ENCODE measurements at regions not wholly inside any gene's neighbourhood (a gene's known extent, or its start where the extent isn't known, plus 50 kb on each side); places are given as distances from the start of the nearest gene placed in this dataset.
"Not testable (repeated sequence)": the region's sequence is repeated elsewhere in the genome, so short reads cannot be mapped to it uniquely, and the experiment has no call there.

DNA sequence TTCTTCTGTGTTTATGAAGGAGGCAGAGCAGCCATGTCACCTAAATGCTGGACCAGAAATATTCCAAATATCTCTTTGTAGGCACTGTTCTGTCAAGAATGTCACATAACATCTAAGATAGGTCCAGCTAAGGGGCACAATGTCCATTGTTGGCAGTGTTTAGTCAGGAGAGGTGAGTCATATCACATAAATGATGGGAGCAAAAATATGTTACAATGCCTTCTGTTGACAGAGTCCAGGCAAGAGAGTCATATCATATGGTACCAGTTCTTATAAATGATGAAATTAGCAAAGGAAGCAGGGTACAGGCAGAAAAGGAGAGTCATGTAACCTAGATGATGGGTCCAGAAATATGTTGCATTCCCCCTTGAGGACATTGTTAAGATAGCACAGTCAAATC lies 904.4 kb upstream of the AMELY start:
- DNase-seq (ENCODE audit: extremely low spot score, insufficient read length, low read depth) (no peak), FAIRE-seq (no peak)

GRCh38 chrY:7815285-7815684 lies 903.7 kb upstream of the AMELY start:
- no peak for DNase-seq (ENCODE audit: extremely low spot score, insufficient read length, low read depth)
- FAIRE-seq: no peak

GRCh38 chrY:7814361-7814760 lies 902.8 kb upstream of the AMELY start:
- DNase-seq (ENCODE audit: extremely low spot score, insufficient read length, low read depth) (no peak), FAIRE-seq (no peak)

GRCh38 chrY:7810359-7810758 lies 898.8 kb upstream of the AMELY start:
- FAIRE-seq (no peak), DNase-seq (ENCODE audit: extremely low spot score, insufficient read length, low read depth) (no peak)

GRCh38 chrY:7807516-7807870 lies 895.9 kb upstream of the AMELY start:
- DNase-seq (ENCODE audit: extremely low spot score, insufficient read length, low read depth): no peak
- no peak for FAIRE-seq

GRCh38 chrY:7806592-7807515 lies 895.3 kb upstream of the AMELY start:
- FAIRE-seq (no peak), DNase-seq (ENCODE audit: extremely low spot score, insufficient read length, low read depth) (no peak)

GRCh38 chrY:7805624-7806023 lies 894.1 kb upstream of the AMELY start:
- DNase-seq (ENCODE audit: extremely low spot score, insufficient read length, low read depth): no peak
- no peak for FAIRE-seq

- no peak for DNase-seq (ENCODE audit: extremely low spot score, insufficient read length, low read depth)
- FAIRE-seq: no peak
Observed at GRCh38 chrY:7803737-7804136, 892.2 kb upstream of the AMELY start.

DNA sequence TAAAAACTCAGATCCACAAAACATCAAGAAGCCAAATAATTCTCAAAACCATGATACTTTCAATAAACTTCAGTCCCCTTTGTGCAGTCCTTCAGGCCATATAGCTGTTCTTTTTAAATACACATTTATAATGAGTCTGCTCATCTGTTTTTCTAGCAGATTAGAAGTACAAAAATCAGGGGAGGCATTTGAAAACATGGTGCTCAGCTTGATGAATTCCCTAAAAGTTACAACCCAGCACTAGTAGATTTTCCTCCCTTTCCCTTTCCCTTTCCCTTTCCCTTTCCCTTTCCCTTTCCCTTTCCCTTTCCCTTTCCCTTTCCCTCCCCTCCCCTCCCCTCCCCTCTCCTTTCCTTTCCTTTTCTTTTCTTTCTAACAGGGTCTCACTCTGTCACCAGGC lies 884.6 kb upstream of the AMELY start:
- DNase-seq (ENCODE audit: extremely low spot score, insufficient read length, low read depth): no peak
- FAIRE-seq: no peak

DNA sequence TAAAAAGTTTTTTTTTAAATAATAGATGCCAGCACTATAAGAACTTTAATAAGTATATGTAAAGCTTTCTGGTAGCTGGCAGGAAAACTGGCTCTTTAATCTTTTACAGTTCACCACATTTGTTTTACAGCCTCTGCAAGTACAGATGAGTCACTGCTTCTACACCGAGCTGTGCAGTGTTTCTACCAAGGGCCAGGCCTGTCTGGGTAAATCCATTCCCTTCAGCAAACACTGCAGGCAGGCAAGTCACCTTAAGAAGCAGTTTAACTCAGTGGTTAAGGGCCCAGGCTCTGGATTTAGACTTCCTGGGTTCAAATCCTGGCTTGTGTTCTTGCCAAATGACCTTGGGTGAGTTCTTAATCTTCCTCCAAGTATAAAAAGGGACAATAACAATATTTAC lies 882.9 kb upstream of the AMELY start:
- FAIRE-seq: no peak
- DNase-seq (ENCODE audit: extremely low spot score, insufficient read length, low read depth): no peak

DNA sequence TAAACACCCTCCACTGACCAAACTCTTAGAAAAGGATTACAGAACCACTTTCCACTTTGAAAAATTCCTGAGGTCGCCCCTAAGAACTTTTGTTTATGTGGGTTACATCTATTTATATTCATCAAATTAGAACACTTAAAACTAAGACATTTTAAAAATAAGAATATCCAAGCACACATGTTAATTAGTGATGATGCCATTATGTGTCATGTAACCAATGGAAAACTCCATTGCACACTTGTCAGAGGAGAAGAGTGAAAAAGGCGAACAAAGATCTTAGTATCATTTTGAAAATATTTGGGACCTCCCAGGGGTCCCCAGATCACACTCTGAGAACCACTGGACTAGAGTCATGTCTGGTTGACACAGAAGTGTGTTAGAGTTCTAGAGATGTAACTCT lies 882.4 kb upstream of the AMELY start:
- FAIRE-seq (no peak), DNase-seq (ENCODE audit: extremely low spot score, insufficient read length, low read depth) (no peak)

DNA sequence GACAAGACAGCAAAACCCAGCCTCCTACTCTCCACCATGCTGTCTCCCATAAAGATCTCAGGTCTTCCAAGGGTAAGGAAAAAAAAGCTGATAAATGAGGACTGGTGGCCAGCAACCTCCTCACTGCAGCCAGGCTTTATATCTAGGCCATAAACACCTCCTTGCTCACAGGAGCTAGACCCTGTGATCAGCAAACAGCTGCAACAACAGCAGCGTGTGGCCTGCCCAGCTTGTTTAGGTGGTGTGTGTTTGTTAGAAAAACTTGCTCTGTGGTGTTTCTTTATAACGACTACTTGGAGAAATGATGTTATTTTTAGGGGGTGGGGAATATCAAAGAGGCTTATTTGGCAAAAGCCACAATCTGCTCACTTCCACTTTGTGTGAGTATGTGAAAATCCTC lies 880.9 kb upstream of the AMELY start:
- no peak for DNase-seq (ENCODE audit: extremely low spot score, insufficient read length, low read depth)
- FAIRE-seq: no peak

GRCh38 chrY:7781501-7781900 lies 869.9 kb upstream of the AMELY start:
- DNase-seq (ENCODE audit: extremely low spot score, insufficient read length, low read depth): no peak
- FAIRE-seq: no peak

- FAIRE-seq; DNase-seq (ENCODE audit: extremely low spot score, insufficient read length, low read depth): not testable (repeated sequence)
Observed at GRCh38 chrY:7775436-7775835, 863.9 kb upstream of the AMELY start.

DNA sequence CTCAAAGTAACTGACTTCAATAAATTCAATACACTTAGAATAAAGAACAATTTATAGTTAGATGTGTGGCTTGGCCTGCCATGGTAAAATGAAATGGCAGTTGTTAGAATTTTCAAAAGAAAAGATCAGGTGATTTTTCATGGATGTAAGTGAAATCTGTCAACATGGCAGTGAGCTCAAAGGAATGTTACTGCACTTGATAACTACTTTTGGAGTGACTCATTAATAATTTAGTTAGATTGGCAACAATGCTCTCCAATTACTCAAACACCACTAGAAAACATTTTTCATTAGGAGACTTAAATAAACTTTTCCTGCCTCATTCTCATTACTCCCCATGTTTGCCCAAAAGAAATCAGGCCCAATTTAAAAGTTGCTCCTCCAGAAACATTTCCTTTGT lies 860.2 kb upstream of the AMELY start:
- DNase-seq (ENCODE audit: extremely low spot score, insufficient read length, low read depth): no peak
- peak; percentile 21 for FAIRE-seq

DNA sequence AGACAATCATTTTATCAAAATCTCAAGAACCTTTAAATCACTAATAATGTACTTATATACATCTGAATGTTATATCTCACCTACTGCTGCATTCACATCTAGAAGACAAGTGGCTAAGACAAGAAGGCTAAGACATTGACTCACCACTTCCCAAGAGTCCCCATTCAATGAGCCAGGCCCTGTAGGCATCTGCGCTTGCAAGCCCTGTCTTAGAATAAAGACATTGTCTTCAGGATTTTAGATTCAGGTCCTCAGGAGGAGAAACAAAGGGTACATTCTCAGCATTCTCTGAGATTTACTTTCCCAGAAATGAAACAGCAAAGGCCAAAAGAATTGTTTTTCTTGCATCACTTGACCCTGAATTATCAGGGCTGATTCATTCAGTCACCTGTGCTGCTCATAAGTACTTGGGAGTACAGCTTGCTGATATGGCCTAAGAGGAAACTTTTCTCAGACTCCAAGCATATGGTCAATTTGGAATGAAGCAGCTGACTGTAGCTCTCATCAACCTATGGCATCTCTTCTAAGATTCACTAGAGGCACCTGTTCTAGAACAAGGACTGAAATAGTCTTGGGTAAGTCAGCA lies 858.3 kb upstream of the AMELY start:
- DNase-seq (ENCODE audit: extremely low spot score, insufficient read length, low read depth) (no peak), FAIRE-seq (no peak)

GRCh38 chrY:7768901-7769300 lies 857.3 kb upstream of the AMELY start:
- FAIRE-seq: no peak
- DNase-seq (ENCODE audit: extremely low spot score, insufficient read length, low read depth): no peak

- DNase-seq (ENCODE audit: extremely low spot score, insufficient read length, low read depth) (no peak), FAIRE-seq (no peak)
Observed at GRCh38 chrY:7753711-7754110, 842.2 kb upstream of the AMELY start.

GRCh38 chrY:7746781-7747180 lies 835.2 kb upstream of the AMELY start:
- FAIRE-seq (no peak), DNase-seq (ENCODE audit: extremely low spot score, insufficient read length, low read depth) (no peak)

GRCh38 chrY:7745581-7745901 lies 834.0 kb upstream of the AMELY start:
- no peak for DNase-seq (ENCODE audit: extremely low spot score, insufficient read length, low read depth)
- FAIRE-seq: no peak

GRCh38 chrY:7744691-7745580 lies 833.4 kb upstream of the AMELY start:
- FAIRE-seq (no peak), DNase-seq (ENCODE audit: extremely low spot score, insufficient read length, low read depth) (no peak)

Measured in GM18507 (cell line).